ENCODE measurements at regions not wholly inside any gene's neighbourhood (a gene's known extent, or its start where the extent isn't known, plus 50 kb on each side); places are given as distances from the start of the nearest gene placed in this dataset.

DNA sequence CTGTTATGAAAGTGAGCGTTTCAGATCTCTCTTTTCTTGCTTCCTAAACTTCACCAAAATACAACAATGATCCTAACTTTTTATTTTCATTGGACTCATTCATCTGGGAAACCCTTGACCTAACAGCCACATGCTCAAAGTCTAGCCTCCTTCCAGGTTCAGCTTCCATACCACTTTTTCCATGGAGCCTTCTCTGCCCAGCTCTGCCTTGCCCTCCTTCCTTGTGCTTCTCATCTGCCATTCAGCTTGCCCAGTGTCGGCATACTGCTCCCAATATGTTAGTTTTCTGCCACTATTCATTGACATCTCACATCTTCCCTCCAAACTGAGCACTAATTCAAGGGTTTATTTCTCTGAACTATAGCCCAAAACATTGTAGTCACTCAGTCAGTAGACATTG lies 214.7 kb downstream of the RAD51AP2 start:
- DNase-seq (ENCODE audit: low read depth), result no peak

- no peak for DNase-seq (ENCODE audit: low read depth)
These were observed 215.2 kb downstream of the RAD51AP2 start for GRCh38 chr2:17303054-17303453.

- DNase-seq (ENCODE audit: low read depth), result no peak
These were observed 216.0 kb downstream of the RAD51AP2 start for GRCh38 chr2:17302281-17302680.

DNA sequence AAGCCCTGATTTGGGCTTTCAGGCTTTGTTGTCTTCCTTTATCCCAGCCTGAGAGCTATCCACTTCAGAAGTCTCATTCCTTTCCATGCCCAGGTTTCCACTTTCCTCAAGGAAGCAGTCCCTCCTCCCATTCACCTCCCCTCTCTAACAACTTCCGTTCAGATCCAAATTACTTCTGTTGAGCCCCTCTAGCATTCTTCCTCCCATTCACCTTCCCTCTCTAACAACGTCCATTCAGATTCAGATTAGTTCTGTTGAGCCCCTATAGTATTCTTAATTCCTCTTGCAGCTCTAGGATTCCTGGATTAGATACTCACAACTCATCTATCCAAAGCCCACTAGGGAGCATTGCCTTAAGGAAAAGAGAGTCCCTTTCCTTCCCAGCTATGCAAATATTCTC lies 216.8 kb downstream of the RAD51AP2 start:
- DNase-seq (ENCODE audit: low read depth), result no peak

- no peak for DNase-seq (ENCODE audit: low read depth)
These were observed 218.2 kb downstream of the RAD51AP2 start for GRCh38 chr2:17299891-17300540.

- DNase-seq (ENCODE audit: low read depth), result no peak
These were observed 219.8 kb downstream of the RAD51AP2 start for GRCh38 chr2:17298453-17298852.

GRCh38 chr2:17296686-17297085 lies 221.6 kb downstream of the RAD51AP2 start:
- no peak for DNase-seq (ENCODE audit: low read depth)

DNA sequence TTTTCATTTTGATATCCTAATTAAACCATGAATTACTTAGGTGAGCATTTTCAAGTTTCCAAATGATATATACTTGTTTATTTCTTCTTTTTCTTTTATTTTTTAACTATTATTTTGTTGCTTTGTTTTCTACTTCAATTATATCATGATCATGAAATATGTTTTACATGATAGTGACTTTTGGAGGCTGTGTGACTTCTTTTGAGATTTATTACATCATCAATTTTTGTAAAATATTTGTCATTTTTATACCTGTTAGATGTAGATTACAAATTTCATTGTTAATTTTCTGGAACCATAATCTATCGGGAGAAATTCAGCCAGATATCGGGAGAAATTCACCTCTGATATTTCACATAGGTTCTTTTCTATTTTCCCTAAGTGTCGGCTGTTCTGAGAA lies 228.6 kb downstream of the RAD51AP2 start:
- no peak for DNase-seq (ENCODE audit: low read depth)

GRCh38 chr2:17287183-17287582 lies 231.1 kb downstream of the RAD51AP2 start:
- no peak for DNase-seq (ENCODE audit: low read depth)

DNA sequence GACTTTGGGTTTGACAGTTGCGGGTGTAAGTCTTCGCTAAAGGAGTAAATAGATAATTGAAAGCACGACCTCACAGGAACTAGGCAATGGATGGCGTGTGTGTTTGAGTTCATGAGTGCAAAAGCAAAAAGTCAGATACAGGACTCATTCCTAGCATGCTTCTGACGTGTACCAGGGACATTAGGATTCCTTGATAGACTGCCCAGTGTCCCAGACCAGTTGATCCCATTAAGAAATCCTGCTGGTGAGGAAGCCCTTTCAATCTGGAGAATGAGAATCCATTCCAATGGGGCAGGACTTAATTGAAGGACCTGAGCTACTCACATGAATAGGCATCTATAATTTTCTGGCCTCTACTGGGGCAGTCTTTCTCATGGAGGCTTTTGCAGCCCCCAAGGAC lies 235.4 kb downstream of the RAD51AP2 start:
- DNase-seq (ENCODE audit: low read depth), result no peak

- no peak for DNase-seq (ENCODE audit: low read depth)
These were observed 236.0 kb downstream of the RAD51AP2 start for GRCh38 chr2:17282245-17282644.

- DNase-seq (ENCODE audit: low read depth), result no peak
These were observed 242.0 kb downstream of the RAD51AP2 start for GRCh38 chr2:17276220-17276619.

GRCh38 chr2:17272652-17273525 lies 245.4 kb downstream of the RAD51AP2 start:
- DNase-seq (ENCODE audit: low read depth), result no peak

GRCh38 chr2:17272170-17272569 lies 246.1 kb downstream of the RAD51AP2 start:
- DNase-seq (ENCODE audit: low read depth), result no peak

- no peak for DNase-seq (ENCODE audit: low read depth)
These were observed 246.8 kb downstream of the RAD51AP2 start for GRCh38 chr2:17271416-17271815.

- DNase-seq (ENCODE audit: low read depth), result no peak
These were observed 247.3 kb downstream of the RAD51AP2 start for GRCh38 chr2:17270894-17271293.

DNA sequence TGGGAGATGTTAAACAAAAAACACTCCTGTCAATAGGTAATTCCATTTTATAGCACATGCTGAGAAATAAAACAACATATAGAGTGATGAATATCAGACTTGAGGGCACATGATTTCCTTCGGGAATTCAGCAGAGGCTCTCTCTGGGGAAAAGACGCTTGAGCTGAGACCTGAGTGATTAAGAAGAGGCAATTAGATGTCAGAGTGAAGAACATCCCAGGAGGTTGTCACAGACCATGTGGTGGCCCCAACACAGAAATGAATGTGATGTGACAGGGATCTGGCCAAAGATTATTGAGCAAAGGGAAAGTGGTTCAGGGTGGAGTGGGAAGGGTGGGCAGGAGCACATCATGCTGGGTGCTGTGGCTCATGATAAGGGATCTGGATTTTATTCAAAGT lies 254.7 kb downstream of the RAD51AP2 start:
- DNase-seq (ENCODE audit: low read depth), result no peak

DNA sequence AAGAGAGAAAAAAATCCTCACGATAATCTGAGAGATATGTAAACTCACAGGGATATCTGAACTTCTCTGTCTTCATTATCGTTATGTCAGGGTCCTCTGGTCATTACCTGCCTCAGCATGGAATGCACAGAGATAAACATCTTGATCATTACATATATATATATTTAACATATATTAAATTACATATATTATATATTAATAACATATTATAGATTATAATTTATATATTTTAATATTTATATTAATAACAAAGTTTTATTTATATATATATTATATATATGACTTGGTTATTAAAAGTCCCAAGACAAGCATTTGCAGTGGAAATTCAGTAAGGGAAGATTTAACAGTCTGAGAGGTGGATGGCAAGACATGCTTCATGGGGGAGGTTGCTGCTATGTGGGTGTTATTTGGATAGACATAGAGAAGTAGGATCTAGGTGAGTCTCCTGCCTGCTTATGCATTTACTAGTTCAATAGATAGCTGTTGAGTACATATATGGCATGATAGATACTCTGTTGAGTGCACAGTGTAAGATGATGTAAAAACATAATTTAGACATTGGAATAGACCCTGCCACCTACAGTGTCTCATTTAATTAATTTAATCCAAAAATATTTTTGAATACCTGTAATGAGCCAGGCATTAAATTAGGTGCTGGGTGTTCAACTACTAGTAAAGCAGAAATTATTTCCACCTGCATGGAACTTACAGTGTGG lies 255.2 kb downstream of the RAD51AP2 start:
- no peak for DNase-seq (ENCODE audit: low read depth)

DNA sequence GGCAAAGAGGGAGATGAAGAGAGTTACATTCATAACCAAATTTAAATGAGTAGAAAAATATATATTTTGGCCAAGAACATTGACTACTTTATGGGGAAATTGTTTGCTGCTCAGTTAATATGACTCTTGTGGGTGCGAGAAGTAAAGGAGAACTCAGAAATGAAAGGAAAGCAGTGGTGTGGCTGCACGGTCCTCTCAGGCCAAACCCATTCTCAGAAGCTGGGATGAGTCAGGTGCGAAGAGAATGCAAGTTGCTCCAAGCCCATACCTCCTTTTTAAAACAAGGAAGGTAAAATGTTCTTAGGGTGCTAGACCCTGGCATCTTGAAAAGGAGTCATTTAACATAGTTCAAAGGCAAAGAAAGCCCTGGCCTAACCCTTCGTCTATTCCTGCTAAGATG lies 258.6 kb downstream of the RAD51AP2 start:
- DNase-seq (ENCODE audit: low read depth), result no peak

- no peak for DNase-seq (ENCODE audit: low read depth)
These were observed 259.4 kb downstream of the RAD51AP2 start for GRCh38 chr2:17258861-17259260.

GRCh38 chr2:17257189-17257909 lies 260.9 kb downstream of the RAD51AP2 start:
- DNase-seq (ENCODE audit: low read depth), result no peak

- DNase-seq (ENCODE audit: low read depth), result no peak
These were observed 263.2 kb downstream of the RAD51AP2 start for GRCh38 chr2:17255071-17255470.
